GM19463 (cell line): ENCODE measurements at regions not wholly inside any gene's neighbourhood (a gene's known extent, or its start where the extent isn't known, plus 50 kb on each side); places are given as distances from the start of the nearest gene placed in this dataset.
"Not testable (repeated sequence)": the region's sequence is repeated elsewhere in the genome, so short reads cannot be mapped to it uniquely, and the experiment has no call there.

ENCODE experiments used
- ATAC-seq: cut with Tn5 transposase; IDR thresholded peaks from one replicate; pipeline ENCODE4 v1.9.1; 2021; ENCODE audit warnings: mild to moderate bottlenecking, moderate library complexity; ENCODE audit not compliant: unreplicated experiment

DNA sequence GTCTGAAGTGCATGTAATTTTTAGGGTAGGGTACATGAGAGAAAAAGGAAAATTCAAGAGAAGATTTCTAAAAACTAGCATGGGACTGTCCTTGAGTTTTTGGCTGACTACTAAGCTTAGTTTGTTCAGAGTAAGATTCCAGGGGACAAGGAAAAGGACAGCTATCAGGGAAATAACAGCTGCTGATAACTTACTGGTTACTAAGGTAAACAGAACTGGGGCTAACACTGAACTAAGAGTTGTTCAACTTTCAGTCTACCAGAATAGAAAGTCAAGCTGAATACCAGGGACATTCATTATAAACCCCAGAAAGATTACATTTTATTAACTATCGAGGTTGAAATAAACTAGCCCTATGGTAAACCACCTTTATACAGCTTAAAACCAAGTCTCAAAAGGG is 261.8 kb upstream of the CYRIA start:
- no peak for ATAC-seq

DNA sequence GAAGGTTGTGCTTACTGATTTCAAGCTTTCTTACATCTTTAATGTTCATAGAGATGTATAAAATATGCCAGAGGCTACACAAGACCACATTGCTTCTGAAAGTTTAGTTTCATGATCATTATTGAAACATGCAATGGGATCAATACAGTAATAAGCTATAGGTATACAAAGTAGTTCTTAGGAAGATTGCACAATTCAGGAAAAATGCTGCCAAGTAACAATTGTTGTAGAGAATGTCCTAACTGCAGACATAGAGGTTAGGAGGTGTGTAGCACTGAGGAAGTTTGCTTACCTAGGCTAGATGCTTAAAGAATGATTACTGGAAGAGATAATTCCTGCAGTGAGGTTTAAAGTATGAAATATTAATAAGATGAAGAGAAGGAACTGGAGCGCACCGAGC is 259.5 kb upstream of the CYRIA start:
- no peak for ATAC-seq

- ATAC-seq: not testable (repeated sequence)
Observed at GRCh38 chr2:16915341-16915755, 249.7 kb upstream of the CYRIA start.

DNA sequence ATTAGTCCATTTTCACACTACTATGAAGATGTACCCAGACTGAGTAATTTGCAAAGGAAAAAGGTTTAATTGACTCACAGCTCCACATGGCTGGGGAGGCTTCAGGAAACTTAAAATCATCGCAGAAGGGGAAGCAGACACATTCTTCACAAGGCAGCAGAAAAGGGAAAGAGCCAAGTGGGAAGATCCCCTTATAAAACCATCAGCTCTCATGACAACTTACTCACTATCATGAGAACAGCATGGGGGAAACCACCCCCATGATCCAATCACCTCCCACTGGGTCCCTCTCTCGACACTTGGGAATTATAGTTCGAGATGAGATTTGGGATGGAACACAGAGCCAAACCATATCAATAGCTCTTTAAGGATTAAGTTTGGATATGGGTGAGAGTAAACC is 246.1 kb upstream of the CYRIA start:
- no peak for ATAC-seq

DNA sequence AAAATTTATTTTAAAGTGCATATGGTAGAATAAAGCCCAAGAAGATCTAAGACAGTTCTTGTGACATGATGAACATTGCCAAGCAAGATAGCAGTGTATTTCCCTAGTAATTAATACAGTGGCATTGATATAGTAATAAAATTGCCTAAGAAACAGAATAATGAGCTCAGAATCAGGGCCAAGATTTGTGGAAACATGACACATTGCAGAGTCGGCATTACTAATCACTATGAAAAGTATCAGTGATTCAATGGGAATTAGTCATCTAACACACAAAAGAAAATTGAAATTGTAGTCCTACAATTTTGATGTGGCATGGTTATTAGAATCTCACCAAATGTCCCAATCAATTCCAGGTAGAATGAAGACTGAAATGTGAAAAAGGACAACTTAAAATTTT is 243.0 kb upstream of the CYRIA start:
- no peak for ATAC-seq

- no peak for ATAC-seq
Observed at GRCh38 chr2:16907645-16908282, 242.1 kb upstream of the CYRIA start.

DNA sequence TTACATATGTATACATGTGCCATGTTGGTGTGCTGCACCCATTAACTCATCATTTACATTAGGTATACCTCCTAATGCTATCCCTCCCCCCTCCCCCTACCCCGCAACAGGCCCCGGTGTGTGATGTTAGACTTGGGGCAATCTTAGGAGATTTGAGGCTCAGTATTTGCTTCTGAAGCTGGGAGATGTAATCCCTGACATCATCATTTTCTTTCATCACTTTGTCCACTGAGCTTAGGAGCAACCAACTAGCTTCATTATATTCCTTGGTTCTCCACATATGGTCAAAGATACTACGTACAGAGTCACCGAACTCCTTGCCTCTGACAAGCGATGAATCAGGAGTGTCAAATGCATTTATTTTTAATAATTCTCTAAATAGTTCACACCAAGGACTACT is 239.7 kb upstream of the CYRIA start:
- not testable (repeated sequence) for ATAC-seq

- ATAC-seq: peak; percentile 72
Observed at GRCh38 chr2:16900405-16901025, 234.9 kb upstream of the CYRIA start.

GRCh38 chr2:16899958-16900357 is 234.3 kb upstream of the CYRIA start:
- ATAC-seq: no peak

DNA sequence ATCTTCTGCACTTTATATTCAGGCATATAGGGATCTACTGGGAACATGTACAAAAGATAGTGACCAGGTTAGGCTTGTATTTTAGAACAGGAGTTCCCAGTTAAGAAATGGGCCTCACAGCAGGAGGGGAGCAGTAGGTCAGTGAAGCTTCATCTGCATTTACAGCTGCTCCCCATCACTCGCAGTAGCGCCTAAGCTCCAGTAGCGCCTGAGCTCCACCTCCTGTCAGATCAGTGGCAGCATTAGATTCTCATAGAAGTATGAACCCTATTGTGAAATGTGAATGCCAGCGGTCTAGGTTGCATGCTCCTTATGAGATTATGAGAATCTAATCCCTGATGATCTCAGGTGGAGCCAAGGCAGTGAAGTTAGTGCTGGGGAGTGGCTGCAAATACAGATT is 224.4 kb upstream of the CYRIA start:
- no peak for ATAC-seq

GRCh38 chr2:16885027-16885426 is 219.4 kb upstream of the CYRIA start:
- no peak for ATAC-seq

- no peak for ATAC-seq
Observed at GRCh38 chr2:16882706-16883105, 217.1 kb upstream of the CYRIA start.

GRCh38 chr2:16881122-16881521 is 215.5 kb upstream of the CYRIA start:
- no peak for ATAC-seq

GRCh38 chr2:16871411-16871810 is 205.8 kb upstream of the CYRIA start:
- ATAC-seq: no peak

DNA sequence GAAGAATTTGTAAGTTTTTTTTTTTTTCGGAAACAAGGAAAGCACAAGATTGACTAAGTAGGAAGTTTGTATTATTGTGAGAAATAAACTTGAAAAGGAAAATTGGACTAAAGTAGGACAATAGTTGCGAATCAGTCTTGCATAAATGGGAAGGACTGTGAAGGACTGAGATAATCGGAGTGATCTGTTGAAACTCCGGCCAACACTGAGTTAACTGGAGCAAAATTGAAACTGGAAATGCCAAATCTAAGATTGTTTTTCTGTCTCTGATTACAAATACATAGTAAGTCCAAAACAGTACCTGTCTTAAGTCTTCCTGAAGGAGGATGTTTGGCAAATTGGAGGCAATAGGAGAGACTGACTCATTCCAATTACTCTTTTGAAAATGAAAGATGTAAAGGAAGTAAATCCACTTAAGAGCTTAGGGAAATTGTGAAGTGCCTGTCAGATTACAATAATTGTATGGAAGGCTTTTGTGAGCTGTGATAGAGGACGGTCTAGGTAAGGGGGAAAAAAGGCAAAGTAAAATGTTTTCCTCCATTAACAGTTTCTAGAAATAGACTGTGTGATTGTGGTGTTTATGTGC is 204.9 kb upstream of the CYRIA start:
- ATAC-seq: no peak

DNA sequence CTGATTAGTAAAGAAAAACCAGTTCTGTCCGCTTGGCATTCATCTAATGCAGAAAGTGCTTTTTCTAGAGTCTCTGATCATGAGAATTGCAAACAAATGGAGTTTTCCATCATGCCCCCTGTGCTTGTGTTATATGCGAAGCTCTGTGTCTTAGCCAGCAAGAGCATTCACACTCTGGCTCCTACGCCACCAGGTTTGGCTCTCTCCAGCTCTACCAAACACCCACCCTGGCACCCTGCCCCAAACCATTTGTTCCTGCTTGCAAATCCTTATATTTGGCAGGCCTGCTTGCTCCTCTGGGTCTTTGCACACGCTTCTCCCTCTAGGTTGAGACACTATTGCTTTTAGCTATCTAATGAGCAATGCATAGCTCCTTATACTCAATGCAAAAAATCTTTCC is 204.1 kb upstream of the CYRIA start:
- ATAC-seq: no peak

DNA sequence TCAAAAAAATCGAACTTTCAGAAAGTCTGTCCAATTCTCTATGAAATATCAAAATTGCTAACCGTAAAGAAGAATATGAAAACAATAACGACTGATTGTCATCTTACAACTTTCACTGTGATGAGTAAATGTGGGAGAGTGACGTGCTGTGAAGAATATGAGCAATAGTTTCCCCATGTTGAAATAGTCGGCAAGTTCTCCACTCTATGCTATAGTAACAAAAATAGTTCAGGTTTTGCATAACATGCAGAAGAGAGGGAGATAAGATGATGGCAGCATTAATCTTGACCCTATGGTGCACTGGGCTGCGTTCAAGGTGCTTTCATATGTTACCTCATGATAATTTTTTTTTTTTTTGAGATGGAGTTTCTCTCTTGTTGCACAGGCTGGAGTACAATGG is 196.8 kb upstream of the CYRIA start:
- ATAC-seq: no peak

DNA sequence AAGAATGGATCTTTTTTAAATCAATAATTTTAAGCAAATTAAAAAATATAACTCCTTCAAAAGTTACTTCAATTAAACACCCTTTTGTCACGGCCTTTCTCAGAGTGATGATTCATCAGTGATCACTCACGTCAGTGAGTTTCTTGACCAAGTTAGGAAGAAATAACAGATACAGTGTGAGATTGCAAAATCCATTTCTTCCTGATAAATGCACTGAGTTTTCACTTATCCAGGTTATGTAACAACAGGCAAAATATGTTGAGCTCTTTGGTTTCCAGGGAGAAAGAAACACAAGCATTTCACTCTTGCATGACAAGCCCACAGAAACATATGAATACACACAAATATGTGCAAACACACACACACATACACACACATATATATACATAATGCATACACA is 195.9 kb upstream of the CYRIA start:
- no peak for ATAC-seq

GRCh38 chr2:16861111-16861510 is 195.5 kb upstream of the CYRIA start:
- ATAC-seq: no peak

DNA sequence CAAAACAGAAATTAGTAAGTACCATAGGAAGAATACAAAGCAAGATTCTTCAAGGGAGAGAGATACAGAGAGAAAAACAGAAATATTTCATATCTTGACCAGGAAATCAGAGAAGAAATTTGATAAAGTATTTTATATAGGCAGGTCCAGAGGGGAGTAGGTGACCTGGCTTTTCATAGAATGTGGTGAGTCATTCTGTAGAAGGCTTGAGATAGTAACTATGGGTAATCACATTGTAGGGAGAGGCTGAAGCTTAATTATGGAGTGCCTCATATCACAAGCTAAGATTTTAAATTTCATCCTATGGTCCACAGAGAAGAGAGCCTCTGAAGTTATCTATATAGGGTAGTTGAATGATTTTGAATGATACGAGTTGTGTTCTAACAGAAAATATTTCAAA is 195.0 kb upstream of the CYRIA start:
- ATAC-seq: no peak

GRCh38 chr2:16855183-16855582 is 189.5 kb upstream of the CYRIA start:
- no peak for ATAC-seq

GRCh38 chr2:16853088-16853487 is 187.5 kb upstream of the CYRIA start:
- no peak for ATAC-seq

DNA sequence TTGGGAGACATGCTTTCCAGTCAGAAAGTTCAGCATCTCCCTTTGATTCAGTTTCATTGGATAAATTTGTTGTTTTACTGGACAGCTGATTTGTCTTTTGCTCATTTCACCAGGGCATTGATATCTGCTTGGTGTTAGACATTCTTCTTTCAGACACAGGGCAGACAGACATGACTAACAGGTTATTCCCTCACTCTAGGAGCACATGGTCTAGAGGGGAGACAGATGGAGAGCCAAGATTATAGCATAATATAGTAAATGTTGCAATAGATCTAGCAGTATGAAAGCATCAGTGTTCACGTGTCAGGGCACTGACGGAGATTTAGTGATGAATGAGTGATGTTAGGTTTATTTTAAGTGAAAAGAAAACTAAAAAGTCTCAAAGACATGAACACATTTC is 187.0 kb upstream of the CYRIA start:
- no peak for ATAC-seq
